Keratinocyte (primary cell): ENCODE measurements at regions not wholly inside any gene's neighbourhood (a gene's known extent, or its start where the extent isn't known, plus 50 kb on each side); places are given as distances from the start of the nearest gene placed in this dataset.

ENCODE experiments used
- CTCF ChIP-seq, 3 experiments: IDR thresholded peaks in 1 of 3; conservative IDR thresholded peaks in 1 of 3; optimal IDR thresholded peaks in 1 of 3; 2 replicates in 2 of 3; 3 replicates in 1 of 3; pipeline versions ENCODE3 to v1.5.1; 2011; ENCODE audit warnings: low read length in 3 of 3, mild to moderate bottlenecking in 3 of 3, moderate library complexity in 2 of 3, control low read depth in 1 of 3, inconsistent platforms in 1 of 3; ENCODE audit not compliant: insufficient read depth in 2 of 3; ENCODE audit errors: extremely low read depth in 1 of 3
- EZH2 ChIP-seq: IDR thresholded peaks from one replicate; pipeline ENCODE4 v1.6.1; 2012; ENCODE audit warnings: inconsistent platforms, mild to moderate bottlenecking, low read length, moderate library complexity

GRCh38 chr3:106458952-106459351, 590.1 kb upstream of the CBLB start:
- TF ChIP-seq CTCF (optimal IDR thresholded peaks at IDR 0.05 in 1 of 3, IDR thresholded peaks at IDR 0.05 in 1 of 3, conservative IDR thresholded peaks at IDR 0.05 in 1 of 3; ENCODE audit: extremely low read depth in 1 of 3, insufficient read depth in 2 of 3, low read length in 3 of 3) (no peak), EZH2 (no peak)
